Ectodermal cell (in vitro differentiated cells): ENCODE measurements at regions not wholly inside any gene's neighbourhood (a gene's known extent, or its start where the extent isn't known, plus 50 kb on each side); places are given as distances from the start of the nearest gene placed in this dataset.
"Not testable (repeated sequence)": the region's sequence is repeated elsewhere in the genome, so short reads cannot be mapped to it uniquely, and the experiment has no call there.

Source experiments
- H3K27ac ChIP-seq: 2 replicates; pipeline ENCODE4 v1.7.0; 2013; ENCODE audit warnings: mild to moderate bottlenecking, low read depth, low read length; ENCODE audit not compliant: insufficient read depth, poor library complexity, severe bottlenecking
- H3K27me3 ChIP-seq: 2 replicates; pipeline ENCODE4 v1.7.0; 2013; ENCODE audit warnings: mild to moderate bottlenecking, low read length; ENCODE audit not compliant: insufficient read depth, control insufficient read depth, poor library complexity, severe bottlenecking
- H3K36me3 ChIP-seq: one replicate; pipeline ENCODE4 v1.7.0; 2013; ENCODE audit warnings: low read length; ENCODE audit not compliant: control insufficient read depth, insufficient read depth
- H3K4me1 ChIP-seq: one replicate; pipeline ENCODE4 v1.7.0; 2013; ENCODE audit warnings: low read length; ENCODE audit not compliant: control insufficient read depth, insufficient read depth
- H3K4me3 ChIP-seq: 2 replicates; pipeline ENCODE4 v1.7.0; 2013; ENCODE audit warnings: low read depth, low read length, control low read depth; ENCODE audit not compliant: insufficient read depth
- H3K9me3 ChIP-seq: 2 replicates; pipeline ENCODE4 v1.7.0; 2013; ENCODE audit warnings: mild to moderate bottlenecking, low read length, moderate library complexity; ENCODE audit not compliant: control insufficient read depth
- WGBS, 2 experiments: methylation state at CpG; one replicate each; pipeline ENCODE4 v1.1.7; 2013; ENCODE audit warnings: missing lambda C conversion rate in 2 of 2; 5-methylcytosine and 5-hydroxymethylcytosine counted together

DNA sequence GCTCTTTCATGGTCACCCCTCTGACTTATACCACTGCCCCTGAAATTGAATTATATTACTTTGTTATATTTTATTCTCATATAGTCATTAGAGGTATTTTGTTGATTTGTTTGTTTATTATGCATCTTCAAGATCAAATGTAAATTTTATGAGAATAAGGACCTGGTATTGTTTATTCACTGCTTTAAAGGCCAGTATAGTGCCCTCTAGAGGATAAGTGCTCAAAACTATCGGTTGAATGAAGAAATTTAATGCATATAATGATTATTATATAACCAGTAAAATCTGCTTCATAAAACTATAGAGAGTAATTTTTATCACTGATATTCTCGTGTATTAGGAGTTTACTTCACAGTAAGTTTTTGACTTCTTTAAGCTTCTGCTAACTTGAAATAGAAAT is 1401.9 kb downstream of the SLITRK1 start:
- H3K36me3 ChIP-seq = no peaks in the 10 kb centered on the region
- H3K4me1 ChIP-seq = no peaks in the 10 kb centered on the region
- no CpG with 5 or more reads among the region's 2 CpGs for WGBS, 2 experiments
- H3K4me3 ChIP-seq = no peak overlapping the region
- H3K27ac ChIP-seq = no peak overlapping the region
- H3K27me3 ChIP-seq = no peaks in the 10 kb centered on the region
- no peaks in the 10 kb centered on the region for H3K9me3 ChIP-seq

GRCh38 chr13:82477436-82477835 is 1404.8 kb downstream of the SLITRK1 start:
- Histone ChIP-seq H3K27me3 (no peaks in the 10 kb centered on the region), H3K4me1 (no peaks in the 10 kb centered on the region), H3K4me3 (no peak overlapping the region), H3K36me3 (no peaks in the 10 kb centered on the region), H3K27ac (no peak overlapping the region), H3K9me3 (no peaks in the 10 kb centered on the region)
- 78 to 90% methylated on average over 1 of the region's 1 CpG for WGBS, 2 experiments

GRCh38 chr13:82467626-82468025 is 1414.6 kb downstream of the SLITRK1 start:
- no peak overlapping the region for H3K27ac ChIP-seq
- H3K4me3 ChIP-seq = no peak overlapping the region
- 82 to 90% methylated on average over 1 of the region's 1 CpG for WGBS, 2 experiments
- no peaks in the 10 kb centered on the region for H3K9me3 ChIP-seq
- no peaks in the 10 kb centered on the region for H3K27me3 ChIP-seq
- no peaks in the 10 kb centered on the region for H3K4me1 ChIP-seq
- H3K36me3 ChIP-seq = no peaks in the 10 kb centered on the region

GRCh38 chr13:82459575-82459974 is 1422.7 kb downstream of the SLITRK1 start:
- not testable (repeated sequence) for H3K27me3 ChIP-seq, H3K4me3 ChIP-seq, H3K36me3 ChIP-seq, H3K9me3 ChIP-seq, H3K27ac ChIP-seq, H3K4me1 ChIP-seq
- 80 to 83% methylated on average over 4 of the region's 4 CpGs for WGBS, 2 experiments

- Histone ChIP-seq H3K9me3 (no peaks in the 10 kb centered on the region), H3K4me3 (no peak overlapping the region), H3K27me3 (no peaks in the 10 kb centered on the region), H3K36me3 (no peaks in the 10 kb centered on the region), H3K27ac (no peak overlapping the region), H3K4me1 (no peaks in the 10 kb centered on the region)
- 94 to 95% methylated on average over 13 of the region's 13 CpGs for WGBS, 2 experiments
Observed at GRCh38 chr13:82458169-82458568, 1424.1 kb downstream of the SLITRK1 start.

DNA sequence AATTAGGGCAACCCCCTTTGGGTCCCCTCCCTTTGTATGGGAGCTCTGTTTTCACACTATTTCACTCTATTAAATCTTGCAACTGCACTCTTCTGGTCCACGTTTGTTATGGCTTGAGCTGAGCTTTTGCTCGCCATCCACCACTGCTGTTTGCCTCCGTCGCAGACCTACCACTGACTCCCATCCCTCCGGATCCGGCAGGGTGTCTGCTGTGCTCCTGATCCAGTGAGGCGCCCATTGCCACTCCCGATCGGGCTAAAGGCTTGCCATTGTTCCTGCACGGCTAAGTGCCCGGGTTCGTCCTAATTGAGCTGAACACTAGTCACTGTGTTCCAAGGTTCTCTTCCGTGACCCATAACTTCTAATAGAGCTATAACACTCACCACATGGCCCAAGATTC is 1424.7 kb downstream of the SLITRK1 start:
- not testable (repeated sequence) for H3K4me3 ChIP-seq, H3K9me3 ChIP-seq, H3K36me3 ChIP-seq, H3K4me1 ChIP-seq, H3K27ac ChIP-seq, H3K27me3 ChIP-seq
- 91 to 92% methylated on average over 13 of the region's 13 CpGs for WGBS, 2 experiments

GRCh38 chr13:82447416-82448077 is 1434.7 kb downstream of the SLITRK1 start:
- Histone ChIP-seq H3K4me3 (no peak overlapping the region), H3K27ac (no peak overlapping the region), H3K36me3 (no peaks in the 10 kb centered on the region), H3K27me3 (no peaks in the 10 kb centered on the region), H3K4me1 (no peaks in the 10 kb centered on the region), H3K9me3 (no peaks in the 10 kb centered on the region)
- WGBS, 2 experiments = 83% methylated on average over 1 of the region's 1 CpG; no CpG with 5 or more reads in 1 of the 2 experiments

DNA sequence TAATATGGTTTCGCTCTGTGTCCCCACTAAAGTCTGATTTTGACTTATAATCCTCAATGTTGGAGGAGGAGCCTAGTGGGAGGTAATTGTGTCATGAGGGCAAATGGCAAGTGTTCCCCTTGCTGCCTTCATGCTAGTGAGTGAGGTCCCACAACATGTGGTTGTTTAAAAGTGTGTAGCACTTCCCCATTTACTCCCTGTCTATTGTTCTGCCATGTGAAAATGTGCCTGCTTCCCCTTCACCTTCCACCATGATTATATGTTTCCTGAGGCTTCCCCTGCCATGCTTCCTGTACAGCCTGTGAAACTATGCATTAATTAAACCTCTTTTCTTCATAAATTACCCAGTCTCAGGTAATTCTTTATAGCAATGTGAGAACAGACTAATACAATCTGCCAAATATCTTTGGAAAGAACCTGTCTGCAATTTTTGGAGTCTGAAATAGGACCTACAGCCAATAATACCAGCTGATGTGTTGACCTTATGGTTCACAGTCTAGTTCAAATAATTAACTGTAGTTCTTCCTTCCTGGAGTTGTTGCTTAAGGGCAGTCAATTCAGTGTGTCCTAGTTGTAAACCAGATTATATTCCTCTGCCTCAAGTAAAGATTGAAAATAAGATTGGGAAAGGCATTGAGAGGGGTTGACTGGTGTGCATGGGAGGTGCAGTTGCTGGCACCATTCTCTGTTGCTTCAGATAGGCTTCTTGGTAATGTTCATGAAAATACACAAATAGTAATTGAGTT is 1442.9 kb downstream of the SLITRK1 start:
- Histone ChIP-seq H3K27ac (no peak overlapping the region), H3K9me3 (peaks cover 2% of the 10 kb centered on the region), H3K4me3 (no peak overlapping the region), H3K4me1 (no peaks in the 10 kb centered on the region), H3K36me3 (no peaks in the 10 kb centered on the region), H3K27me3 (no peaks in the 10 kb centered on the region)
- no CpG with 5 or more reads among the region's 1 CpG for WGBS, 2 experiments

- 84 to 90% methylated on average over 1 of the region's 1 CpG for WGBS, 2 experiments
- H3K27me3 ChIP-seq = no peaks in the 10 kb centered on the region
- peaks cover 2% of the 10 kb centered on the region for H3K9me3 ChIP-seq
- no peaks in the 10 kb centered on the region for H3K36me3 ChIP-seq
- H3K4me1 ChIP-seq = no peaks in the 10 kb centered on the region
- H3K4me3 ChIP-seq = no peak overlapping the region
- H3K27ac ChIP-seq = no peak overlapping the region
Observed at GRCh38 chr13:82438320-82438719, 1444.0 kb downstream of the SLITRK1 start.

DNA sequence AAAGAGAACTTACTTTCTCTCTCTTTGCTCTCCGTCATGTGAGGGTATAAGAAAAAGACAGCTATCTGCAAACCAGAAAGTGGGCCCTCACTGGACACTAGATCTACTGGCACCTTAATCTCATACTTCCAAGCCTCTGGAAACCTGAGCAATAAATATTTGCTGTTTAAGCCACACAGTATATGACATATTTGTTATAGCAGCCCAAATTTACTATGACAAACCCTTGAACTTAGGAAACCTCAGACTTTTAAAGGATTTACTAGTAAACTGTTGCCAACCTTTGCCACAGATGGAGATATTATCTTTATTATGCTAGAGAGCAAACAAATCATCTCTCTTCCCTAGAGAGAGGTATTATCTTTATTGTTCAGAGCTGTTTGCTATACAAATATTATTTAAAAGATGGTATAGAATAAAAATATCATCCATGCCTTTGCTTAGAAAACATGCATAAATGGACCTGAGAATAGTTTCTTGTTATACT is 1446.1 kb downstream of the SLITRK1 start:
- H3K36me3 ChIP-seq = no peaks in the 10 kb centered on the region
- no peaks in the 10 kb centered on the region for H3K27me3 ChIP-seq
- 100% methylated on average over 1 of the region's 1 CpG for WGBS, 2 experiments
- H3K9me3 ChIP-seq = peaks cover 2% of the 10 kb centered on the region
- no peak overlapping the region for H3K4me3 ChIP-seq
- no peaks in the 10 kb centered on the region for H3K4me1 ChIP-seq
- H3K27ac ChIP-seq = no peak overlapping the region
